Stimulated activated CD4-positive, alpha-beta T cell treated with anti-CD3 and anti-CD28 coated beads, TNF-alpha, amount 100 ng/mL, for 48 hours (primary cell): ENCODE measurements at regions not wholly inside any gene's neighbourhood (a gene's known extent, or its start where the extent isn't known, plus 50 kb on each side); places are given as distances from the start of the nearest gene placed in this dataset.
"Not testable (repeated sequence)": the region's sequence is repeated elsewhere in the genome, so short reads cannot be mapped to it uniquely, and the experiment has no call there.

Source experiments
- DNase-seq, 3 donors: peaks; one replicate each; pipeline ENCODE4 v3.0.0-alpha.2; 2020; ENCODE audit warnings: low read depth in 3 of 3

GRCh38 chr22:22193923-22194322 lies 50.7 kb upstream of the VPREB1 start:
- no peak for DNase-seq

- not testable (repeated sequence) for DNase-seq
Measured at GRCh38 chr22:22193462-22193861, 51.1 kb upstream of the VPREB1 start.

GRCh38 chr22:22193006-22193405 lies 51.6 kb upstream of the VPREB1 start:
- DNase-seq, result not testable (repeated sequence)

GRCh38 chr22:22189796-22190195 lies 54.8 kb upstream of the VPREB1 start:
- DNase-seq, result not testable (repeated sequence)

- DNase-seq, result not testable (repeated sequence)
Measured at GRCh38 chr22:22187863-22188262, 56.7 kb upstream of the VPREB1 start.

GRCh38 chr22:22187299-22187698 lies 57.3 kb upstream of the VPREB1 start:
- no peak for DNase-seq

- DNase-seq, result no peak
Measured at GRCh38 chr22:22185844-22186499, 58.6 kb upstream of the VPREB1 start.

- no peak for DNase-seq
Measured at GRCh38 chr22:22185217-22185616, 59.4 kb upstream of the VPREB1 start.

- DNase-seq, result no peak
Measured at GRCh38 chr22:22184277-22184807, 60.2 kb upstream of the VPREB1 start.

GRCh38 chr22:22182990-22183264 lies 61.7 kb upstream of the VPREB1 start:
- DNase-seq, result no peak

GRCh38 chr22:22182218-22182989 lies 62.2 kb upstream of the VPREB1 start:
- DNase-seq, result no peak

GRCh38 chr22:22181341-22181850 lies 63.2 kb upstream of the VPREB1 start:
- no peak for DNase-seq

- no peak for DNase-seq
Measured at GRCh38 chr22:22180738-22181285, 63.8 kb upstream of the VPREB1 start.

- DNase-seq, result no peak
Measured at GRCh38 chr22:22179858-22180257, 64.7 kb upstream of the VPREB1 start.

- no peak for DNase-seq
Measured at GRCh38 chr22:22178992-22179391, 65.6 kb upstream of the VPREB1 start.

GRCh38 chr22:22178355-22178965 lies 66.1 kb upstream of the VPREB1 start:
- DNase-seq, result no peak

GRCh38 chr22:22176929-22177616 lies 67.5 kb upstream of the VPREB1 start:
- DNase-seq, result no peak

GRCh38 chr22:22172896-22173628 lies 71.5 kb upstream of the VPREB1 start:
- DNase-seq, result not testable (repeated sequence)

GRCh38 chr22:22171357-22172218 lies 73.0 kb upstream of the VPREB1 start:
- DNase-seq, result no peak

GRCh38 chr22:22169923-22170322 lies 74.7 kb upstream of the VPREB1 start:
- DNase-seq, result no peak
